ENCODE measurements at regions not wholly inside any gene's neighbourhood (a gene's known extent, or its start where the extent isn't known, plus 50 kb on each side); places are given as distances from the start of the nearest gene placed in this dataset.

DNA sequence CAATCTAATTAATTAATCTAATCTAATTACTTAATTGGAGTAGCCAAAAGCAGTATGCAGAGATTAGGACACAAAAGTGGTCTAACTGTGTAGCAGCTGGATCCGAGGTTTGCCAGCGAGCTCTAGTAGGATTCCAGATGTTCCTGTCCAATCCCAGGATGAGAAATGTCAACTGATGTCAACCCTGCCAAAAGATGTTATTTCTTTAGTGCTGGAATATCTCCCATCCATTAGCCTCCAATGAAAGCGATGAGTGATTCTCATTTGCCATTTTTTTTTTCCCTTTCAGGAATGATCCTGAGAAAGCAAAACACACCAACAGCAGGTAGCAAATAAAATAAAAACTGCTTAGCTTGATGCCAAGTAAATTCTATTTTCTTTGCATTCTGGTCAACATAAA is 372.9 kb downstream of the STIM2 start:
- H3K4me3 ChIP-seq (ENCODE audit: low read depth, low read length): no peak overlapping the region
- TF ChIP-seq CTCF (IDR thresholded peaks at IDR 0.05; ENCODE audit: insufficient read depth, low read depth, low read length): no peak
- no peak for DNase-seq (ENCODE audit: low read depth)

- TF ChIP-seq CTCF (IDR thresholded peaks at IDR 0.05; ENCODE audit: insufficient read depth, low read depth, low read length): no peak
- H3K4me3 ChIP-seq (ENCODE audit: low read depth, low read length): no peak overlapping the region
- DNase-seq (ENCODE audit: low read depth): no peak
Measured at GRCh38 chr4:27234306-27234899, 373.8 kb downstream of the STIM2 start.

DNA sequence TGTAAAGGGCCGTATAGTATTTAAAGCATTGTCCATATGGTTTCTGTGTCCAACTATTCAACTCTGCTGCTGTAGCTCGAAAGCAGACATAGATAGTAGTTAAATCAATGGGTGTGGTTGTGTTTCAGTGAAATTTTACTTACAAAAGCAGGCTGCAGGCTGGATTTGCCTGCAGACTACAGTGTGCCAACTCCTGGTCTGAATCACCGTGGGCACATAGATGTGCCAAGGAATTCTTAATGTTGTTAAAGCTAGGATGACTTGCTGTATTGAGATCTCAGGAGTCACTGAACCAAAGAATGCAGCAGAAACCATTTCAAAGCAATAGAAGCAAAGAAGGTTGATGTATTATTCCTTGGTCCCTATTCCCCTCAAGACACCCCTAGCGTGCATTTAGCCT is 379.0 kb downstream of the STIM2 start:
- no peak for TF ChIP-seq CTCF (IDR thresholded peaks at IDR 0.05; ENCODE audit: insufficient read depth, low read depth, low read length)
- no peak for DNase-seq (ENCODE audit: low read depth)
- no peak overlapping the region for H3K4me3 ChIP-seq (ENCODE audit: low read depth, low read length)

DNA sequence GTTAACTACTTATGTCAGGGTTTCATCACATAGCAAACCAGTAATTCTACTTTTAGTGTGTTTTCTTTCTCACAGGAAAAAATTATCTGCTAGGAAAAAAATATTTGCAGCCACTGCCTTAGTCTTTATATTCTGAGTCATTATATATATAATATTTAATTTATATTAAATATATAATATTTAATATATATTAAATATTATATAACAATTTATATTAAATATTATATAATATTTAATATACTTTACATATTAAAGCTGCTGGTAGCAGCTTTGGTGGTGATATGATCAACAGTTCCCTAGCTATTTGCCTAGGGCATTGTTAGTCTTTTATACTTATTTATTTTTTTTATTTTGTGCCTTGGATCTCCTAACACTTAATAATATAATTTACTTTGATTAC is 381.6 kb downstream of the STIM2 start:
- TF ChIP-seq CTCF (IDR thresholded peaks at IDR 0.05; ENCODE audit: insufficient read depth, low read depth, low read length): no peak
- no peak for DNase-seq (ENCODE audit: low read depth)
- no peak overlapping the region for H3K4me3 ChIP-seq (ENCODE audit: low read depth, low read length)

- no peak for DNase-seq (ENCODE audit: low read depth)
- H3K4me3 ChIP-seq (ENCODE audit: low read depth, low read length): no peak overlapping the region
- no peak for TF ChIP-seq CTCF (IDR thresholded peaks at IDR 0.05; ENCODE audit: insufficient read depth, low read depth, low read length)
Measured at GRCh38 chr4:27245216-27245615, 384.6 kb downstream of the STIM2 start.

DNA sequence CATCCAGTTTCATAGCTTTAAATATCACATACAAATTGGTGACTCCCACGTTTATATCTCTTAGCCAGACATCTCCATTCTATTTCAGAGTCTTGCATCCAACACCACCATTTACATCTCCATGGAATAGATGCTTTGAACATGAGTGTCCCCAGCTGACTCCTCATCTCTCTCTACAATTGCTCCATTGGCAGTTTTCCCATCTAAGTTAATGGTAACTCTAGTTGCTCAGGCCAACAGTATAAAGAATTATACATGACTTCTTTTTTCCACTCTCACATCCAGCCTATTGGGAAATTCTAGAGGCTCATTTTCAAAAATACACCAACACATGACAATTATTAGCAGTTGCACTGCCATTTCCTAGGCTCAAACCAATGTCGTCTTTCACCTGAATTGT is 388.2 kb downstream of the STIM2 start:
- DNase-seq (ENCODE audit: low read depth): peak; percentile 16
- H3K4me3 ChIP-seq (ENCODE audit: low read depth, low read length): no peak overlapping the region
- no peak for TF ChIP-seq CTCF (IDR thresholded peaks at IDR 0.05; ENCODE audit: insufficient read depth, low read depth, low read length)

DNA sequence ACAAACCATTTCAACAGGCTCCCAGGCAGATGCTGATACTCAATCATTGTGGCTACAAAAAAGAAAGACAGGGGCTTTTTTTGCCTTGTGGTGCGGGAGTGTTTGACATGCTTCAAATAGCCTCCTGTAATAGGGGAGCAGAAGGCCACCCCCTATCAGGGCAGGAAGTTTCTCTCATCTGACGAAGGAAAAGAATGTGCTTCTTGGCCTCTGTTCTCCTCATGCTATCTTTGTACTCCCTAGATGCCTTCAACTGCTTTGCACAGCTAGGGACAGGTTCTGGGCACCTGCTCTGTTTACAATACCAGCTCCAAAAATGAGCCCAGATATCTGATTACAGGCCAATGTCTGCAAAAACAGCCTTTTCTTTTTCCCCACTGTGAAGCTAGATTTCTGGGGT is 391.1 kb downstream of the STIM2 start:
- H3K4me3 ChIP-seq (ENCODE audit: low read depth, low read length): no peak overlapping the region
- DNase-seq (ENCODE audit: low read depth): no peak
- TF ChIP-seq CTCF (IDR thresholded peaks at IDR 0.05; ENCODE audit: insufficient read depth, low read depth, low read length): no peak
